ENCODE measurements at regions not wholly inside any gene's neighbourhood (a gene's known extent, or its start where the extent isn't known, plus 50 kb on each side); places are given as distances from the start of the nearest gene placed in this dataset.

DNA sequence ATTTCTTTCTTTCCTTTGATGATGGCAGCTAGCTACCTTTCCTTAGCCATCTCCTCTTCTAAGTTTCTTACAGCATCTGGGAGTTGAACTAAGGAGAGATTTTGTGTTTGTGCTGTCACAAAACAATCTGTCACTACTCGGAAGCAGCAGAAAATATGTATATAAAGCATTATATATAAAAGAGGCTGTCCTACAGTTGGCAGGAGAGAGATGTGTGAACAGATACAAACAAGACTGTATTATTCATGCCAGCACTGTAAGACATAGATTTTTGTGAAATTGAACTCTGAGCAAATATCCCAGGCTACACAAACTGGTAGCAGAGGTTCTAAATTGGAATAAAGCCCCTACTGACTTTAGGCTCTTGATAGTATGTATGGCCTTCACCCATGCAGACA lies 577.5 kb upstream of the NECTIN3 start:
- TF ChIP-seq, protein P1, sequence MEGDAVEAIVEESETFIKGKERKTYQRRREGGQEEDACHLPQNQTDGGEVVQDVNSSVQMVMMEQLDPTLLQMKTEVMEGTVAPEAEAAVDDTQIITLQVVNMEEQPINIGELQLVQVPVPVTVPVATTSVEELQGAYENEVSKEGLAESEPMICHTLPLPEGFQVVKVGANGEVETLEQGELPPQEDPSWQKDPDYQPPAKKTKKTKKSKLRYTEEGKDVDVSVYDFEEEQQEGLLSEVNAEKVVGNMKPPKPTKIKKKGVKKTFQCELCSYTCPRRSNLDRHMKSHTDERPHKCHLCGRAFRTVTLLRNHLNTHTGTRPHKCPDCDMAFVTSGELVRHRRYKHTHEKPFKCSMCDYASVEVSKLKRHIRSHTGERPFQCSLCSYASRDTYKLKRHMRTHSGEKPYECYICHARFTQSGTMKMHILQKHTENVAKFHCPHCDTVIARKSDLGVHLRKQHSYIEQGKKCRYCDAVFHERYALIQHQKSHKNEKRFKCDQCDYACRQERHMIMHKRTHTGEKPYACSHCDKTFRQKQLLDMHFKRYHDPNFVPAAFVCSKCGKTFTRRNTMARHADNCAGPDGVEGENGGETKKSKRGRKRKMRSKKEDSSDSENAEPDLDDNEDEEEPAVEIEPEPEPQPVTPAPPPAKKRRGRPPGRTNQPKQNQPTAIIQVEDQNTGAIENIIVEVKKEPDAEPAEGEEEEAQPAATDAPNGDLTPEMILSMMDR (conservative IDR thresholded peaks at IDR 0.05) = no peak
- Histone ChIP-seq H3K27ac (ENCODE audit: insufficient read length, low read depth, low read length) (no peak overlapping the region), H3K9ac (ENCODE audit: extremely low read depth, insufficient read length, low read length) (no peak overlapping the region), H3T11ph (ENCODE audit: low read length) (no peak overlapping the region), H4K20me1 (ENCODE audit: control insufficient read depth, insufficient read depth, insufficient read length) (no peaks in the 10 kb centered on the region), H2BK12ac (ENCODE audit: insufficient read length, low read depth, low read length) (no peak overlapping the region), H2BK15ac (ENCODE audit: low read depth, low read length) (no peak overlapping the region), H3K14ac (ENCODE audit: insufficient read depth, low read length) (no peak overlapping the region), H3K23ac (ENCODE audit: insufficient read length, low read depth, low read length) (no peak overlapping the region), H3K56ac (ENCODE audit: insufficient read length, low read depth, low read length) (no peak overlapping the region), H3K9me3 (ENCODE audit: control insufficient read depth, low read depth, low read length) (no peaks in the 10 kb centered on the region), H2AK5ac (ENCODE audit: insufficient read length, low read length) (no peak overlapping the region), H3K4me1 (ENCODE audit: insufficient read depth, low read length) (no peaks in the 10 kb centered on the region), H2BK120ac (ENCODE audit: low read depth, low read length, poor library complexity, severe bottlenecking) (no peak overlapping the region), H3K4me2 (ENCODE audit: insufficient read depth, insufficient read length, low read length) (no peak overlapping the region), H3K27me3 (ENCODE audit: insufficient read depth, low read length) (no peaks in the 10 kb centered on the region), H3K4ac (ENCODE audit: low read depth, low read length) (no peak overlapping the region), H3K79me2 (ENCODE audit: insufficient read depth, low read length) (no peaks in the 10 kb centered on the region), H3K23me2 (ENCODE audit: insufficient read length, low read depth, low read length, poor library complexity, severe bottlenecking) (no peaks in the 10 kb centered on the region), H4K5ac (ENCODE audit: insufficient read length, low read depth, low read length) (no peak overlapping the region), H2AFZ (ENCODE audit: low read length) (no peak overlapping the region), H3K79me1 (ENCODE audit: insufficient read depth, low read depth, low read length, poor library complexity, severe bottlenecking) (no peaks in the 10 kb centered on the region), H2BK5ac (ENCODE audit: insufficient read length, low read length) (no peak overlapping the region), H2BK20ac (ENCODE audit: low read depth, low read length, poor library complexity, severe bottlenecking) (no peak overlapping the region), H3K18ac (ENCODE audit: insufficient read length, low read depth, low read length) (no peak overlapping the region), H4K8ac (replicated peaks; ENCODE audit: insufficient read length, low read depth, low read length) (no peak overlapping the region), H4K91ac (ENCODE audit: insufficient read length, low read depth, low read length) (no peak overlapping the region)
- DNase-seq = no peak
- WGBS (ENCODE audit: extremely low coverage, insufficient read length, low lambda C conversion rate) = no CpG with 5 or more reads among the region's 1 CpG
- H3K4me1 Mint-ChIP-seq = peaks cover 8 to 16% of the 10 kb centered on the region in 2 experiments
- peaks cover 2 to 10% (median 4%) of the 10 kb centered on the region in 3 experiments; a peak in 4 of 7 replicates for H3K36me3 Mint-ChIP-seq (ENCODE audit: insufficient read depth in 1 of 3, low read depth in 3 of 3)
- H3K27me3 Mint-ChIP-seq (ENCODE audit: low read depth) = no peaks in the 10 kb centered on the region
- H3K9me3 Mint-ChIP-seq = peaks cover 0 to 5% of the 10 kb centered on the region in 2 experiments; a peak in 4 of 5 replicates
- H3K27ac Mint-ChIP-seq = no peak overlapping the region
- no peak overlapping the region for H3K4me3 Mint-ChIP-seq

Data from H9 (cell line).